NCI-H146 treated with DMSO at 0.1 percent for 48 hours (cell line): ENCODE measurements at regions not wholly inside any gene's neighbourhood (a gene's known extent, or its start where the extent isn't known, plus 50 kb on each side); places are given as distances from the start of the nearest gene placed in this dataset.
"Not testable (repeated sequence)": the region's sequence is repeated elsewhere in the genome, so short reads cannot be mapped to it uniquely, and the experiment has no call there.

Experiments
- DNase-seq: peaks from one replicate; lab custom pipeline; 2025; ENCODE audit not compliant: unreplicated experiment; lab: John Stamatoyannopoulos, UW

DNA sequence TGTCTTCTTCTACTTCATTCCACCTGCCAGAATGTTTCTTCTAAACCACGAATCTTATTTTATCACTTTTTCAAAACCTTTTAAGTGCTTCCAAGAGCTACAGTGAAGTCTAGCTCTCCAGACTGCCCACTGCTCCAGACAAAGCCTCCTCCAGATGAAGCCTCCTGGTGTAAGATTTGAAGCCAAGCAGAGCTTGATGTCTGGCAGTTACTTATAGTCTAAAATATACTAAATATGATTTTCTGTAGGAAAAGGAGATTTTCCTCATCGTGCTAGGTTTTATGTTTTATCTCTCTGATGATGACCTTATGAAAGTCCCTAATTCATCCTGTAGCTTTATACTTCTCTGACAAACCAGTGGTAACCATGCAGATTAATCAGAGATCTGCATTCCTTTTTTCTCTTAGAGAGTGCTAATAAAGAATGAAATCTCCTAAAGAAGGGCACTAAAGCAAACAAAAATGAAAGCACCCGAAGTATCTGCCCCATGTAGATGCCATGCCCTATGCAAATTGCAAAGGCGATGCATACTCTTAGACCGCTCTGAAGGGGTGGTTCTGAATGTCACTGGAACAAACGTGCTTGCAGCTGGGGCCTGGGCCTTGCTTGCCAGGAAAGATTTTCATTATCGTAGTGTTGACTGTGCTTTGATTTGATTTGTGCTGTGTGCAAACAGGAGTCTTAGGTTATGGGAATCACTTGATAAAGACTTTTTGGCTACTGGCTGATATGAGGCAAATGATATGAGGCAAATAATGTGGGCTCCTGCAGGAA lies 314.2 kb downstream of the PID1 start:
- DNase-seq, result no peak

DNA sequence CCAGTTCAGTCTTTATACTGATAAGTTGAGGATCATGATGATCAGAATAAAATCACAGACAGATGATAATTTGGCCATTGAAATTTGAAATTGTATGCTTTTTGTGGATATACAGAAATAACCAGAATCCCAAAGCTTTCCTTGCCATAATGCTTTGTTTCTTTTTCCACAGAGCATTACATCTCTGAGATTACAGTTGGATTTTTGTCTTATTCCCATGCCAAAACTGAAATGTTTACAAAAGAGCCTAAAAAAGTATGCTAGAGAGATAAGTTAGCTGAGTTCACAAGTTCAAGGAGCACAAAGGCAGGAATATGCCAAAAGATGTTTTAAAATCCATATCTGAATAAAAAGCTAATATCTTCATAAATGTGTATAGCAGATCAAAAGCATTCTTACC lies 321.3 kb downstream of the PID1 start:
- DNase-seq, result no peak

GRCh38 chr2:228945710-228946109 lies 325.4 kb downstream of the PID1 start:
- DNase-seq, result no peak

GRCh38 chr2:228942856-228943255 lies 328.2 kb downstream of the PID1 start:
- DNase-seq, result no peak

- DNase-seq, result no peak
These were observed 332.5 kb downstream of the PID1 start for GRCh38 chr2:228938629-228939028.

GRCh38 chr2:228927028-228928010 lies 343.8 kb downstream of the PID1 start:
- no peak for DNase-seq

DNA sequence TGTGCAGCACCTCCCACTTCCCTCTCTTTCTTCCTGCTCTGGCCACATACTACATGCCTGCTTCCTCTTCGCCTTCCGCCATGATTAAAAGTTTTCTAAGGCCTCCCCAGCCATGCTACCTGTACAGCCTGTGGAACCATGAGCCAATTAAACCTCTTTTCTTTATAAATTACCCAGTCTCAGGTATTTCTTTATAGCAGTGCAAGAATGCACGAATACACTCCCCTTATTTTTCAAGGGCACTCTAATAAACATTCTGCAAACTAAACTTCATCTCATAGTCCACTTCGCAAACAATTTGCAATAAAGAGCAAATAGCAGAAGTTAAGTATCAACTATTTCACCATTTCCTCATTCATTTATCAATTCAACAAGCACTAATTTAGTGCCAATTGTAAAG lies 351.3 kb downstream of the PID1 start:
- no peak for DNase-seq

DNA sequence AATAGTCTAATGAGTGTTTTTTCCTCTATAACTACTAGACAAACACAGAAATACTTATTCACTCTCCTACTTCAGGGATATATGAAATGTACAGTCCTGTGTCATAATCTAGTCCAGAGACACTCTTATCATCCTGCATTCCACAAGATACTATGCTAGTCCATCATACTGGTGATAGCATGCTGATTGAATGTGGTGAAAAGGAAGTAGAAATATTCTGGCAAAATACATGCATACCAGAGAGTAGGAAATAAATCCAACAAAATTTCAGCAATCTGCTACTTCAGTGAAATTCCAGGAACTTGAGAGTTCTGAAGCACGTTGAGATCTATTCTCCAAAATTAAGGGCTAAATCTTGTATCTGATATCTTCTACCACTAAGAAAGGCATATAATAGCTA lies 353.9 kb downstream of the PID1 start:
- no peak for DNase-seq

DNA sequence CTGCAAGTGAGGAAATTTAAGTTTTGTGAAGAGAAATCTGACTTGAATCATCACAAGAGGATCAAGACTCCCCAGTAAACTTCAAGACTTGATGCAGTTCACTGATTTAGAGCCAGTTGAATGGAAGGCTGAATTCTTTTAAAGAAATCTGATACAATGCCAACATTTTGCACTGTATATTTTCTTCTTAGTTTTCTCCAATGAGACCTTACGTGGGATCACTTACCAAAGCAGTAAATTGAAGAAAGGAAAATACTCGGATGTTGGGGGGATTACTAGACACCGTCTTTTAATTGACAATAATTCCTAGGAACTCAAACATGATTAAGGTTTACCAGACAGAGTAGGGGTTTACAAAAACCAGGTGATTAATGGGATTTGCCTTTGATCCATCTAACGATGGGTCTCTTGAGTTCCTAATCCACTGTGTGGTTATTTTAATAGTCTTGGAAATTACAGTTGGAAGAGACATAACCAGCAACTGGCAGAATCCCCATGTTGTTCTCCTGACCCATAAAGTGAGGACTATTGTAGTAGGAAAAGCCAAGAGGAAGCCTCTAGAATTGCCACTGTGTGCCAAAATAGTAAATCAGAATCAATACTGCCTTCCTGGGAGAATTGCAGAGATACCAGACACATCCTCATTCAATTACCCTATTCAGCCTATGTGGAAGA lies 354.5 kb downstream of the PID1 start:
- DNase-seq, result no peak

GRCh38 chr2:228913176-228913575 lies 357.9 kb downstream of the PID1 start:
- DNase-seq, result no peak

- not testable (repeated sequence) for DNase-seq
These were observed 360.2 kb downstream of the PID1 start for GRCh38 chr2:228910872-228911271.

GRCh38 chr2:228902176-228902575 lies 368.9 kb downstream of the PID1 start:
- DNase-seq, result no peak

DNA sequence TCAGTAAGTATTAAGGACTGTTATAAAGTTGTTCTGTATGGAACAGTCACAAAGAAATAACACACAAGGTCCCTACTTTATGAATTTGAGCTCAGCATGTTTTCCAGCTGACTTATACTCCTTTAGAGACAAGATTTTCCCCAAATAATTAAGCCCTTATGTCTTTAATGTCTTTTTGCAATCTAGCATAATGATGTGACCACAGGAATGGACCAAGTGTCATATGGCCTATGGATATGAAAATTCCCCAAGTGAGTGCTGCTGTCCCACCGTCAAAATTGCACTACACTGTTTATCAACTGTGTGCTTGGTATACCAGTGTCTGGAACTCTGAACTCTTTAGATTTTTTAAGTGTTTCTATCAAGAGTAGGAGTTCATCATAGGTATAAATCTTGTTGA lies 369.6 kb downstream of the PID1 start:
- DNase-seq, result no peak

DNA sequence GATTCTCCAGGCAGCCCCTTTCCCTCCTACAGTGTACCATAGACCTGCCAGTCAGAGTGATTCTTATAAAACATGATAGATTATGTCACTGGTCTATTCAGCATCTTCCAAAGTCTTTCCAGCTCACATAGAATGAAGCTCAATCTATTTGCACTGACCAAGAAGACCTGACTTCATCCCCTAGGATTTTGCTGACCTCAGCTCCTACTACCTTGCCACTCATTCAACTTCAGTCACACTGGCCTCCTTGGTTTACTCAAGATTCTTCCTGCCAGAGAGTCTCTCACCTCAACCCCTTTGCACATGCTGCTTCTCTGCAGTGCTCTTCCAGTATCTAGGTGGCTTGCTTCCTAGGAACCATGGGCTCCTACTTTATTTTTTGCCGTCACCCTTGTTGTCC lies 392.9 kb downstream of the PID1 start:
- no peak for DNase-seq

DNA sequence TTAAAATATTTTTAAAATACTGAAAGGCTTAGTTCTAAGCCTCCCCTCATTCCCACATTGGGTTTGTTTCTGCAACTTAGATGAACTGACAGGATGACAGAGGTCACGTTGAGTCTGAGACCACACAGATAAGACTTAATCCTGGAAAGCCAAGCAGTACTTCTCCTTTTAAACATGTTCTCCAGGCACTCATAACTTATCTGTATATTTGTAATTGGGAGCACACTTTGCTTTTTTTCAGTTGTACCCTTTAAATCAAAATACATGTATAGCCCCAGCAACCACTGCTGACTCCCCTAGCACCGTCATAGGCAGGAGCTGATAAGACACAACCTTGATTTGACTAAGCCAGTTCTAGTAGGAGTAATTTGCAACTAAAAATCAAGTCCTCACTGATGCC lies 394.8 kb downstream of the PID1 start:
- DNase-seq, result no peak

GRCh38 chr2:228875152-228875900 lies 395.8 kb downstream of the PID1 start:
- DNase-seq, result no peak

GRCh38 chr2:228871012-228871411 lies 400.1 kb downstream of the PID1 start:
- DNase-seq, result no peak

GRCh38 chr2:228869636-228870264 lies 401.3 kb downstream of the PID1 start:
- DNase-seq, result no peak

DNA sequence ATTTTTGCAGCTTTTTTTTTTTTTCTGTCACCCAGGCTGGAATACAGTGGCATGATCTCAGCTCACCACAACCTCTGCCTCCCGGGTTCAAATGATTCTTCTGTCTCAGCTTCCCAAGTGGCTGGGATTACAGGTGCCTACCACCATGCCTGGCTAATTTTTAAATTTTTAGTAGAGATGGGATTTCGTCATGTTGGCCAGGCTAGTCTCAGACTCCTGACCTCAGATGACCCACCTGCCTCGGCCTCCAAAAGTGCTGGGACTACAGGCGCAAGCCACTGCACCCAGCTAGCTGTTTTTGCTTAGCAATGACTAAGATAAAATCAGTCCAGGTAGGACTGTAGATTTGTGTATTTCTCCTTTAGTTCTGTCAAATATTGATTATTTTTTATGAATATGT lies 403.7 kb downstream of the PID1 start:
- no peak for DNase-seq

DNA sequence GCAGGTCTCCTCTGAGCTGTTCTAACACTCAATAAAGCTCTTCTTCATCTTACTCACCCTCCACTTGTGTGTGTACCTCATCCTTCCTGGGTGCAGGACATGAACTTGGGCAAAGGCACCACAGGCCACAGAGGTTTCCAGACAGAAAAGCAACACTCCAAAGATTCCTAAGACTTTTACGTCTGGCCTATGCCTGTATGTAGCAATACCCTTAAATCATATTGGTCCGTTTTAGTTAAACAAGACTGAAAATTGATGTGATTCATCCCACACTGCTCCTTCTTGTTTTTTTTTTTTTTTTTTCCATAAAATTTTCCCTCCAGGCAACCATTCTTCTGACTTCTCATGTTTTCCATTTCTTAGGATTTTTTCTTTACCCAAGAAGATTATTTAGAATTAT lies 404.3 kb downstream of the PID1 start:
- no peak for DNase-seq
